HCT116 (cell line): ENCODE measurements at regions not wholly inside any gene's neighbourhood (a gene's known extent, or its start where the extent isn't known, plus 50 kb on each side); places are given as distances from the start of the nearest gene placed in this dataset.

ENCODE experiments used
- ATAC-seq: fragments of 200-7000 bp; cut with Tn5 transposase; 2 replicates; pipeline ENCODE4 v1.9.1; 2020; ENCODE audit warnings: mild to moderate bottlenecking, moderate library complexity
- BruUV-seq: library from RNA; stranded (reverse); fragments of 400-500 nt; replicated peaks from 2 replicates; lab custom pipeline; 2021; lab: Mats Ljungman, UMichigan
- CTCF ChIA-PET: fragments of 300-600 bp; sonication (Branson Sonifier 250); formaldehyde crosslinking; loops from one replicate; lab custom pipeline; 2021; ENCODE audit warnings: antibody characterized with exemption; lab: Charles Lee
- POLR2A ChIA-PET: fragments of 300-600, 350-600 bp; sonication (Branson Sonifier 250); formaldehyde crosslinking; loops from one replicate; lab custom pipeline; 2021; ENCODE audit warnings: antibody characterized with exemption; lab: Charles Lee
- RAD21 ChIA-PET, 2 experiments: fragments of 300-600 bp; sonication (Branson Sonifier 250); formaldehyde crosslinking; loops; one replicate each; lab custom pipeline; 2023; ENCODE audit warnings: low total read pairs in 2 of 2; ENCODE audit not compliant: uncharacterized antibody in 2 of 2, unreplicated experiment in 2 of 2, low non-redundant PET in 1 of 2; lab: Charles Lee
- DNase-seq: peaks from one replicate; pipeline ENCODE4 v3.0.0-alpha.2; 2010; ENCODE audit warnings: low read depth, low spot score
- H2AFZ ChIP-seq: fragments of 200-600 bp; shearing (Covaris generic), sonication (generic); 2 replicates; pipeline ENCODE4 v1.6.1; 2017; ENCODE audit warnings: low read depth, mixed run types, mixed read lengths, antibody characterized with exemption, low read length; ENCODE audit not compliant: poor library complexity, severe bottlenecking
- H3K27ac ChIP-seq: 2 replicates; pipeline ENCODE4 v1.5.1; 2012; ENCODE audit warnings: low read depth, low read length
- H3K27me3 ChIP-seq: fragments of 200-600 bp; sonication (generic); 2 replicates; pipeline ENCODE4 v1.6.1; 2016; ENCODE audit warnings: mixed run types, low read length, mixed read lengths; ENCODE audit not compliant: insufficient read depth
- H3K36me3 ChIP-seq, 2 experiments: fragments of 200-500 bp in 1 of 2; fragments of 200-600 bp in 1 of 2; sonication (Bioruptor generic) in 1 of 2; sonication (generic) in 1 of 2; 2 replicates each; pipeline versions ENCODE4 v1.5.1 to v1.6.1; 2014 to 2016; ENCODE audit warnings: low read length in 2 of 2, inconsistent platforms in 1 of 2, mixed read lengths in 1 of 2, mixed run types in 1 of 2; ENCODE audit not compliant: insufficient read depth in 2 of 2, control insufficient read depth in 1 of 2
- H3K4me1 ChIP-seq, 2 experiments: fragments of 200-600 bp in 1 of 2; sonication (generic) in 1 of 2; 2 replicates each; pipeline versions ENCODE4 v1.5.1 to v1.6.1; 2012 to 2017; ENCODE audit warnings: low read length in 2 of 2, inconsistent platforms in 1 of 2, mild to moderate bottlenecking in 1 of 2, mixed read lengths in 1 of 2, mixed run types in 1 of 2, moderate library complexity in 1 of 2; ENCODE audit not compliant: insufficient read depth in 2 of 2, control insufficient read depth in 1 of 2
- H3K4me2 ChIP-seq: fragments of 200-600 bp; sonication (generic); 2 replicates; pipeline ENCODE4 v1.6.1; 2017; ENCODE audit warnings: mixed run types, low read length, mixed read lengths
- H3K4me3 ChIP-seq, 2 experiments: fragments of 200-600 bp in 1 of 2; sonication (generic) in 1 of 2; replicated peaks in 1 of 2; 2 replicates each; pipeline ENCODE4 v1.5.1; 2011 to 2016; ENCODE audit warnings: low read length in 2 of 2, control low read depth in 1 of 2, low read depth in 1 of 2, mild to moderate bottlenecking in 1 of 2, mixed read lengths in 1 of 2, mixed run types in 1 of 2
- H3K79me2 ChIP-seq: fragments of 200-600 bp; sonication (generic); 2 replicates; pipeline ENCODE4 v1.6.1; 2017; ENCODE audit warnings: mild to moderate bottlenecking, mixed run types, low read length, moderate library complexity, mixed read lengths; ENCODE audit not compliant: insufficient read depth
- H3K9ac ChIP-seq: fragments of 200-600 bp; sonication (generic); 2 replicates; pipeline ENCODE4 v1.6.1; 2016; ENCODE audit warnings: low read length, mixed read lengths
- H3K9me2 ChIP-seq: fragments of 200-600 bp; sonication (generic), shearing (Covaris generic); 2 replicates; pipeline ENCODE4 v1.6.1; 2017; ENCODE audit warnings: mixed run types, mild to moderate bottlenecking, moderate library complexity; ENCODE audit not compliant: insufficient read depth
- H3K9me3 ChIP-seq, 2 experiments: fragments of 200-500 bp in 1 of 2; fragments of 200-600 bp in 1 of 2; sonication (Bioruptor generic) in 1 of 2; sonication (generic) in 1 of 2; 2 replicates each; pipeline ENCODE4 v1.6.1; 2014 to 2017; ENCODE audit warnings: low read length in 2 of 2, mixed read lengths in 2 of 2, inconsistent platforms in 1 of 2, low read depth in 1 of 2, mild to moderate bottlenecking in 1 of 2, mixed run types in 1 of 2, moderate library complexity in 1 of 2; ENCODE audit not compliant: control insufficient read depth in 1 of 2, insufficient read depth in 1 of 2
- H4K20me1 ChIP-seq: fragments of 200-600 bp; sonication (generic), shearing (Covaris generic); 2 replicates; pipeline ENCODE4 v1.6.1; 2017; ENCODE audit warnings: mixed run types, mild to moderate bottlenecking, moderate library complexity; ENCODE audit not compliant: insufficient read depth
- EGR1 ChIP-seq: IDR thresholded peaks from 2 replicates; pipeline ENCODE4 v1.6.1; 2012; ENCODE audit warnings: low read depth
- EZH2 ChIP-seq: fragments of 200-600 bp; sonication (generic); IDR thresholded peaks from 2 replicates; pipeline ENCODE4 v1.6.1; 2017; ENCODE audit warnings: antibody characterized with exemption, mixed run types
- FOSL1 ChIP-seq: IDR thresholded peaks from 2 replicates; pipeline ENCODE4 v1.6.1; 2012; ENCODE audit warnings: low read depth
- POLR2A ChIP-seq: IDR thresholded peaks from 2 replicates; pipeline ENCODE4 v1.7.0; 2011; ENCODE audit warnings: borderline replicate concordance; ENCODE audit not compliant: insufficient read depth, insufficient read length; ENCODE audit errors: extremely low read depth
- POLR2AphosphoS5 ChIP-seq: IDR thresholded peaks from 2 replicates; pipeline ENCODE4 v1.6.1; 2011; ENCODE audit warnings: mild to moderate bottlenecking, low read depth, low read length, moderate library complexity
- RAD21 ChIP-seq: IDR thresholded peaks from 2 replicates; pipeline ENCODE4 v1.6.1; 2012; ENCODE audit warnings: low read depth, mild to moderate bottlenecking
- SP1 ChIP-seq: IDR thresholded peaks from 2 replicates; pipeline ENCODE4 v1.6.1; 2012; ENCODE audit warnings: low read depth
- TCF7L2 ChIP-seq: IDR thresholded peaks from 2 replicates; pipeline ENCODE4 v1.7.0; 2011; ENCODE audit warnings: borderline replicate concordance, inconsistent platforms; ENCODE audit not compliant: insufficient read depth, insufficient read length; ENCODE audit errors: extremely low read depth
- ZFX ChIP-seq: fragments of 450-650 bp; IDR thresholded peaks from 2 replicates; pipeline ENCODE4 v1.6.1; 2017
- intact Hi-C: fragments of 100-400 bp; cut with micrococcal nuclease; formaldehyde crosslinking; loops from 2 replicates; pipeline ENCODE4 v1.10.0; 2022
- TF ChIP-seq, protein P1 (sequence below), 3 experiments: fragments of 200-600 bp in 1 of 3; sonication (generic) in 1 of 3; IDR thresholded peaks in 2 of 3; conservative IDR thresholded peaks in 1 of 3; 2 replicates each; pipeline ENCODE4 v1.5.1; 2012 to 2017; ENCODE audit warnings: low read depth in 2 of 3, low read length in 2 of 3, antibody characterized with exemption in 1 of 3, borderline replicate concordance in 1 of 3, control low read depth in 1 of 3, mild to moderate bottlenecking in 1 of 3, mixed read lengths in 1 of 3, mixed run types in 1 of 3, moderate library complexity in 1 of 3; ENCODE audit not compliant: insufficient read depth in 1 of 3
- TF ChIP-seq, protein P2 (sequence below): IDR thresholded peaks from 2 replicates; pipeline ENCODE4 v1.6.1; 2012
- TF ChIP-seq, protein P3 (sequence below): IDR thresholded peaks from 2 replicates; pipeline ENCODE4 v1.6.1; 2012

DNA sequence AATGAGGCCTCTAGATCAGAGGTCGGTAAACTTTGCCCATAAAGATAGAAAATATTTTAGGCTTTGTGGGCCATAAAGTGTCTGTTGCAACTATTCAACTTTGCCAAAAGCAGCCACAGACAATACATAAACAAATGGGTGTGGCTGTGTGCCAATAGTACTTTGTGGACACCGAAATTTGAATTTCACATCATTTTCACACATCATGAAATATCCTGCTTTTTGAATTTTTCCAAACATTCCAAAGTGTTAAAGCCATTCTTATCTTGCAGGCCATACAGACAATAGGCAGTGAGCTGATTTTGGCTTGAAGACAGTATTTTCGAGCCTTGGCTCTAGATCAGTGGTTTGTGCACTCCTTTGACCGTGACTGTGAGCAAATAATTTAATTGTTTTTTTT, 51.1 kb upstream of the EPC2 start:
- no peak overlapping the region for H3K4me3 ChIP-seq
- no peaks in the 10 kb centered on the region for H3K36me3 ChIP-seq
- POLR2A ChIA-PET = no interaction called here
- H3K4me2 ChIP-seq = no peak overlapping the region
- H2AFZ ChIP-seq = no peak overlapping the region
- no peak for TF ChIP-seq TCF7L2
- no peak for TF ChIP-seq RAD21
- TF ChIP-seq ZFX = no peak
- TF ChIP-seq EZH2 = no peak
- TF ChIP-seq, protein P1, sequence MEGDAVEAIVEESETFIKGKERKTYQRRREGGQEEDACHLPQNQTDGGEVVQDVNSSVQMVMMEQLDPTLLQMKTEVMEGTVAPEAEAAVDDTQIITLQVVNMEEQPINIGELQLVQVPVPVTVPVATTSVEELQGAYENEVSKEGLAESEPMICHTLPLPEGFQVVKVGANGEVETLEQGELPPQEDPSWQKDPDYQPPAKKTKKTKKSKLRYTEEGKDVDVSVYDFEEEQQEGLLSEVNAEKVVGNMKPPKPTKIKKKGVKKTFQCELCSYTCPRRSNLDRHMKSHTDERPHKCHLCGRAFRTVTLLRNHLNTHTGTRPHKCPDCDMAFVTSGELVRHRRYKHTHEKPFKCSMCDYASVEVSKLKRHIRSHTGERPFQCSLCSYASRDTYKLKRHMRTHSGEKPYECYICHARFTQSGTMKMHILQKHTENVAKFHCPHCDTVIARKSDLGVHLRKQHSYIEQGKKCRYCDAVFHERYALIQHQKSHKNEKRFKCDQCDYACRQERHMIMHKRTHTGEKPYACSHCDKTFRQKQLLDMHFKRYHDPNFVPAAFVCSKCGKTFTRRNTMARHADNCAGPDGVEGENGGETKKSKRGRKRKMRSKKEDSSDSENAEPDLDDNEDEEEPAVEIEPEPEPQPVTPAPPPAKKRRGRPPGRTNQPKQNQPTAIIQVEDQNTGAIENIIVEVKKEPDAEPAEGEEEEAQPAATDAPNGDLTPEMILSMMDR (IDR thresholded peaks at IDR 0.05 in 2 of 3, conservative IDR thresholded peaks at IDR 0.05 in 1 of 3; ENCODE audit: borderline replicate concordance in 1 of 3, insufficient read depth in 1 of 3, low read depth in 2 of 3, low read length in 2 of 3) = no peak
- TF ChIP-seq, protein P2, sequence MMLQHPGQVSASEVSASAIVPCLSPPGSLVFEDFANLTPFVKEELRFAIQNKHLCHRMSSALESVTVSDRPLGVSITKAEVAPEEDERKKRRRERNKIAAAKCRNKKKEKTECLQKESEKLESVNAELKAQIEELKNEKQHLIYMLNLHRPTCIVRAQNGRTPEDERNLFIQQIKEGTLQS = no peak
- TF ChIP-seq, protein P3, sequence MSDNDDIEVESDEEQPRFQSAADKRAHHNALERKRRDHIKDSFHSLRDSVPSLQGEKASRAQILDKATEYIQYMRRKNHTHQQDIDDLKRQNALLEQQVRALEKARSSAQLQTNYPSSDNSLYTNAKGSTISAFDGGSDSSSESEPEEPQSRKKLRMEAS = no peak
- no peak for TF ChIP-seq EGR1
- no peak overlapping the region for H3K9ac ChIP-seq
- CTCF ChIA-PET = no interaction called here
- no peak for DNase-seq
- no peaks in the 10 kb centered on the region for H3K4me1 ChIP-seq
- no TSS peak for BruUV-seq
- no peaks in the 10 kb centered on the region for H3K9me2 ChIP-seq
- intact Hi-C loops = no loop called here
- H3K9me3 ChIP-seq = no peaks in the 10 kb centered on the region
- H3K27ac ChIP-seq = no peak overlapping the region
- no peaks in the 10 kb centered on the region for H3K79me2 ChIP-seq
- no peaks in the 10 kb centered on the region for H4K20me1 ChIP-seq
- ATAC-seq = no peak
- RAD21 ChIA-PET = no interaction called here
- no peaks in the 10 kb centered on the region for H3K27me3 ChIP-seq

DNA sequence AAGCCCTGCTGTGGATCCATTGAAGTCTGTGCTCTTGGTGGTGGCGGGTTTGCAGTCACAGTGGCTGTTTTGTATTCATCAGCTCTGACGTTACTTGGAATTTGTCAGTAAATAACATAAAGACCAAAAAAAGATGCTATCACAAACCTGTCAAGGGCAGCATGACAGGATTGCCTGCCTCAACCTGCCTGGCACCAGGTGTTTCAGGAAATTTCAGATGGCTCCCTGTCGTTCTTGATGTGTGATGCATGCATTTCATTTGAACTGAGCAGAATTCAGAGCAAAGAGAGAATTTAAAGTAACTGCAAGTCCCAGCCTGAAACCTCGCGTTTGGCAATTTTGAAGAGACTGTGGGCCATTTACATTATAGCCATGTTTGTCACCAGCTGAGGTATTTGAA, 50.3 kb upstream of the EPC2 start:
- no peak overlapping the region for H3K4me2 ChIP-seq
- RAD21 ChIA-PET = no interaction called here
- no peak overlapping the region for H3K27ac ChIP-seq
- H2AFZ ChIP-seq = no peak overlapping the region
- no peak for ATAC-seq
- no TSS peak for BruUV-seq
- TF ChIP-seq ZFX (no peak), TCF7L2 (no peak), FOSL1 (no peak), POLR2A (no peak), POLR2AphosphoS5 (no peak), SP1 (no peak)
- TF ChIP-seq, all 23 proteins: peak for 0
- Histone ChIP-seq H3K36me3 (no peaks in the 10 kb centered on the region), H4K20me1 (no peaks in the 10 kb centered on the region), H3K9ac (no peak overlapping the region), H3K4me1 (no peaks in the 10 kb centered on the region), H3K9me3 (no peaks in the 10 kb centered on the region), H3K4me3 (no peak overlapping the region), H3K27me3 (0 out of 2 replicates have a peak, but pooled peaks cover under 1% of the 10 kb centered on the region), H3K9me2 (no peaks in the 10 kb centered on the region), H3K79me2 (no peaks in the 10 kb centered on the region)
- ChIA-PET POLR2A (no interaction called here), CTCF (no interaction called here)
- DNase-seq = no peak
- intact Hi-C loops = no loop called here
